G401 (cell line): ENCODE measurements at regions not wholly inside any gene's neighbourhood (a gene's known extent, or its start where the extent isn't known, plus 50 kb on each side); places are given as distances from the start of the nearest gene placed in this dataset.
"Not testable (repeated sequence)": the region's sequence is repeated elsewhere in the genome, so short reads cannot be mapped to it uniquely, and the experiment has no call there.

Experiments
- DNase-seq: peaks from one replicate; pipeline ENCODE4 v3.0.0-alpha.2; 2015; ENCODE audit warnings: low spot score
- in situ Hi-C: cut with HindIII; loops from 2 replicates; pipeline ENCODE4 v1.10.0; 2016; ENCODE audit warnings: low sequenced_read_pairs, mixed read lengths

DNA sequence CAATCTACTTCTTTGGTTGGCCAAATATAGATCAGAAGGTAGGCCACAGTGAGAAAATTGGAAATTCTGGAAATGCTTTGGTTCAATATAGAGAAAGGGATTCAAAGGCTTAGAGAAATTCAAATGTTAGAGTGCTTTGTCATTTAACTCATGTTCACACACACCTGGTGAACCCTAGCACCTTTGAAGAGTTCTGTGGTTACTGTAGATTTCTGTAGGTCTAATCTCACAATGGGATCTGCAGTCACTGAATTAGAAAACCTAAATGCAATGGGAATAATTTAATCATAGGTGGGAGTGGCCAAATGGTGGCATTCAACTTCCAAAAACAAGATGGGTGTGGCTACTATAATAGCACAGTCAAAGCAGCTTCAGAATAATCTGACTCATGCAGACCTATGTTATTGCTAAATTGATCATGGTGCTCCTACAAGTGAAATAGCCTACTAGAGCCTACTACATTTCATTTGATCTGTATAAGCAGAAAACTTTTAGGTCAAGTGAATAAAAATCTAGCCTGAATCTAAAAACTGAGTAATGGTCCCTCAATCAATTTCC is 1152.9 kb downstream of the PCDH9 start:
- no peak for DNase-seq
- in situ Hi-C loops: no loop called here

DNA sequence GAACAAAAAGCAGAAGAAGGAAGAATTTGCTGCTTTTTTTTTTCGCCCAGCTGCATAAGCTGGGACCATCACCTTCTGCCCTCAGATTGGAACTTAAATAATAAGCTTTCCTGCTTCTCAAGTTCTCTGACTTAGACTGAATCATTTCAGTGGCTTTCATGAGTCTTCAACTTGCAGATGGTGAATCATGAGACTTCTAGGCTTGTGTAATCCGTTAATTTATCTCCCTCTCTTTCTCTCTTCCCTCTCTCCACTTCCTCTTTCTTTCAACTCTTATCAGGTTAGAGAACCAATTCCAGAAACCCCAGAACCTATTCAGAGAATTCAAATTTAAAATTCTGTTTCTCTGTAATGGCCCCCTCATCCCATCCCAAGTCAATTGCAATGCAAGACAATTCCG is 1153.7 kb downstream of the PCDH9 start:
- in situ Hi-C loops: no loop called here
- no peak for DNase-seq

- DNase-seq: no peak
- in situ Hi-C loops: no loop called here
Observed at GRCh38 chr13:66074018-66074615, 1156.0 kb downstream of the PCDH9 start.

- DNase-seq, in situ Hi-C loops: not testable (repeated sequence)
Observed at GRCh38 chr13:66072097-66072496, 1158.0 kb downstream of the PCDH9 start.

DNA sequence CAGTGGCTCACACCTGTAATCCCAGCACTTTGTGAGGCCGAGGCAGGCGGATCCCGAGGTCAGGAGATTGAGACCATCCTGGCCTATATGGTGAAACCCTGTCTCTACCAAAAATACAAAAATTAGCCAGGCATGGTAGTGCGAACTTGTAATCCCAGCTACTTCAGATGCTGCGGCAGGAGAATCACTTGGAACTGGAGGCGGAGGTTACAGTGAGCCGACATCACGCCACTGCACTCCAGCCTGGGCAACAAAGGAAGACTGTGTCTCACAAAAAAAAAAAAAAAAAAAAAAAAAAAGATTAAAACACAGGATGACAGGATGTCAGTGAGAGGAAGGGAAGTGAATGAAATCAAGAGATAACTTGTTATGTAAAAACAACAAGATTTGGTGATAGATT is 1158.5 kb downstream of the PCDH9 start:
- in situ Hi-C loops: no loop called here
- DNase-seq: no peak

DNA sequence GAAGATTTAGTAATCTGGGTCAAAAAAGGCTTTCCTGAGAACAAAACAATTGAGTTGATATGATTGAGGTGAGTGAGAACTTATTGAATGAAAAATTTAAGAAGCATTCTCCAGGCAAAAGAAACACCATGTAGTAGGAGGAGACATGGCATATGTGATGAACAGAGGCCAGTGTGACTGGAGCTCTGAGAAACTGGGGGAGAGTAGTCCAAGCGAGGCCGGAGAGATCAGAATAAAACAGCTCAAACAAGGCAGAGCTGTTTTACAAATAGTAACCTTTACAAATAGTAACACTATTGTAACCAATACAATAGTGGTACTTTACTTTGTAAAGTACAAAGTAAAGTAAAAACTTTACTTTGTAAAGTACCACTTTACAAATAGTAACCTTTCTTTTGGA is 1159.1 kb downstream of the PCDH9 start:
- no peak for DNase-seq

GRCh38 chr13:66069570-66069969 is 1160.6 kb downstream of the PCDH9 start:
- in situ Hi-C loops: no loop called here
- no peak for DNase-seq

More for the DNA sequence above, 1159.1 kb downstream of the PCDH9 start:
- in situ Hi-C loops: no loop called here

- in situ Hi-C loops: no loop called here
- DNase-seq: no peak
Observed at GRCh38 chr13:66068683-66069082, 1161.5 kb downstream of the PCDH9 start.

- in situ Hi-C loops: no loop called here
- DNase-seq: no peak
Observed at GRCh38 chr13:66048888-66049287, 1181.2 kb downstream of the PCDH9 start.

DNA sequence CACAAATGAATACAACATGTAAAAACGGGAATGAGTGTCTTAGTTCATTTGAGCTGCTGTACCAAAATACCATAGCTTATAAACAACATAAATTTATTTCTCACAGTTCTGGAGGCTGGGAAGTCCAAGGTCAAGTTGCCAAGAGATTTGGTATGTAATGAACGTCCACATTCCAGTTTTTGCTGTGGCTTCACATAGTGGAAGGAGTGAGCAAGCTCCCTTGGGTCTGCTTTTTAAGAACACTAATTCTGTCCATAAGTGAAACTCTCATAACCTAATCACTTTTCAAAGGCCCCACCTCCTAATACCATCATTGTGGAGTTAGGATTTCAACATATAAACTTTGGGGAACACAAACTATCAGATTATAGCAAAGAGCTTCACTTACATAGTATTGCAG is 1189.6 kb downstream of the PCDH9 start:
- in situ Hi-C loops: no loop called here
- no peak for DNase-seq

DNA sequence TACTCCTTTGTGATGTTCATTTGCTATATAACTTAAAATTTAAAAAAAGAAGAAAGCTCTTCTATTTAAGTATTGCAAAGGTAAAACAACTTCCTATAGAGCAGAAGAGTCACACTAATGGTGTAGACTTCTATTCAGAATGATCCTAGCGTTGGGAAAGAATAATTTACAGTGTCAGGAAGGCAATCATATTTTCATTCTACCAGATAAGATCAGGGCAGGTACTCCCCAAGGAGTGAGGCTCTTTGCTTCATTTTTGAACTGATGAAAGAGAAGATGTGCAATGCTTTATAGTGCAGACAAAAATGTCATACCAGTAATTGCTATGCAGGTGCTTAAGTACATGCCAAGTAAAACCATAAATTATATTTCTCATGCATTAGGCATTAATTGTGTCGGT is 1193.0 kb downstream of the PCDH9 start:
- in situ Hi-C loops: no loop called here
- DNase-seq: no peak

DNA sequence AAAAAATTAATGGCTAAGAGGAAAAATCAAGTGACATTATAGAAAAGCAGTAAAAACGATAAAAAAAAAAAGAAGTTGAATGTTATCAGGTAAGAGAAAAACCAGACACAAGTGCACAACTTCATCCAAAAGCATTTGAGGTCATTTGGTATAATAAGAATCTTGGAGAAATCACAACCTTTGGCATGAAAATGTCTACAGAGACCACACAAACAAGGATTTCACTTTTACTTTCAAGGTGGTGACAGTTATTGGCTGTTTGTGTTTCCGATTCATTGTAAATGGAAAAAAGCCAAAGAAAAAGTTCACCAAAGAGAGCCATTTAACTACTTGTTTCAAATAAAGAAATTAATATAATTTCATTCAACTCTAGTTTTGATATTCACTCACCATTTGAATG is 1193.5 kb downstream of the PCDH9 start:
- in situ Hi-C loops: no loop called here
- no peak for DNase-seq

DNA sequence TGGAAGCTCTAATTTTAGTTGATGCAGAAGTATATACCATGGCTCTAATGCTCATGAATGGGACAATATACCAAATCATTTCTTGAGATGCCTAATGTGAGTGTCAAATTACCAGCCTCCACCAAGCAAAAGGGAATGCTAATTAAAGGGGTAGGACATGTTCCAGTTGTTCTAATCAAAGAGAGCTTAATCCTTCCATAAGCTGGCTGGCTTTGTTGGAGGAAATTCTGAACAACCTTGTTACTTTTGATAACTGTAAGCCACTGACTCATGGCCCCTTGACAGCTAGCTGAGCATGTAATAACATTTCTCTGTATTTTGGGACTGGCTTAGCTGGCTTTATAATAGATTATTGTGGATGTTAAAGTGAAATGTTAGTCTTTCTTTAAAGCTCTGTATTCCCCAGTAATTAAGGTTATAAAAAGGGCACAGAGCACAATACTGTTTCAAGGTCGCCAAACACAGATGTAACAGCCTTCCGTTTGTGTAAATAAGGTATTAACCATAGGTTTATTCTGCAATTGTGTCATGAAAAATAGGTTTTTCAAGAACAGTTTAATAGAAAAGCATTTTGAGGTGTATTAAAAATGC is 1194.0 kb downstream of the PCDH9 start:
- in situ Hi-C loops: no loop called here
- no peak for DNase-seq

DNA sequence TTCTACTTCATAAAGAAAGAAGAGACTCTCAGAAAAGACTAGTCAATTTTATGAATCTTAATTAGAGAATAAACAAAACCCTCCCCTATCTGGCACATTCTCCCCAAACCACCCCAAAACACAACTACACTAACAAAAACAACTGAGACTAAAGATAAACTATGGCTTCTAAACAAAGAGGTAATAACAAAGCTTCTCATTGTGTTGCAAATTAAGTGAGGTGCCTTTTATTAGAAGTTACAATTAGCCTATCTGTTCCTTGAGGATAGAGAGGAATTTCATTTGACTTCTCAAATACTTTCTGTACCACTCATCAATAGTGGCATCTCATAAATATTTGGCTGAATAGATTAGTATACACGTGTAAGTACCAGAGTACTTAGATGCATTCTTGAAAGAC is 1196.2 kb downstream of the PCDH9 start:
- in situ Hi-C loops: no loop called here
- DNase-seq: no peak

DNA sequence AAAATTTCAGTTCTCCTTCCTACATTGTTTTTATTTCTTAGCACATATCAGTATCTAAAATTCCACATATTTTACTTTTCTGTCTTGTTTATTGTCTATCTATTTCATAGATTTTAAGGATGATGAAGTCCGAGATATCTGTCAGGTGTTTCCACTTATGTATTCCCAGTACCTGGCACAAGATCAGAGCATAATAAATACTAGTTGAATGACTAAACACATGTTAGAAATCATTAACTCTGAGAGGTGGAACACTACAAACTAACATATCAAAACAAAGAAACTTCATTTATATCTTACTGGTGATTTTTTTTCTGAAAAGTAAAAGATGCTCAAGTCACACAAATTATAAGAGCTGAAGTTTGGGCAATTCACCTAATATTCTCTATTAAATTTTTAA is 1208.3 kb downstream of the PCDH9 start:
- in situ Hi-C loops: no loop called here

DNA sequence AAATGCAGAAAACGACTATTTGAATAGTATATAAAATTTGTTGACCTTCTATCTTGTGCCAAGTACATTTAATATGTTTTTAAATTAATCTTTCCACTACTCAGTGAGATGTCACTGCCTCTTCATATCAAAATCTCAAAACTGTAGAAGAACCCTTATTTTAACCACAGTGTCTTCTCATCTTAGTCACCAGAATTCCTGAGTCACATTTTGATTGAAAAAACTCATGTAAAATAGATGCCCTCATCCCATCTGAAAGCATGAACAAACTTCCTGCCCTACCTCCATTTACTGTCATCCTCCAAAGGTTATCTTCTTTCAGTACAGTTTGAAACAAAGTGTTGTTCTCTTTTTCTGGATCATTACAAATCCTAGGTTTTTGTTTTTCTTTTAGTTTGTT is 1215.4 kb downstream of the PCDH9 start:
- no peak for DNase-seq

More for the DNA sequence above, 1208.3 kb downstream of the PCDH9 start:
- no peak for DNase-seq

DNA sequence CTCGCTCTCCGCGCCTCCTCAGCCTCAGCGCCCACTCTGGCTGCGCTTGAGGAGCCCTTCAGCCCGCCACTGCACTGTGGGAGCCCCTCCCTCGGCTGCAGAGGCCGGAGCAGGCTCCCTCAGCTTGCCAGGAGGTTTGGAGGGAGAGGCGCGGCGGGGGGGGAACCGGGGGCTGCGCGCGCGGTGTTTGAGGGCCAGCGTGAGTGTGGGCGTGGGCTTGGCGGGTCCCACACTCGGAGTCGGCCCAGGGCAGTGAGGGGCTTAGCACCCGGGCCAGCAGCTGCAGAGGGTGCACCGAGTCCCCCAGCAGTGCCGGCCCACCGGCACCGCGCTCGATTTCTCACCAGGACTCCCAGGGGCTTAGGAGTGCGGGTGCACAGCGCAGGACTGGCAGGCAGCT is 1220.9 kb downstream of the PCDH9 start:
- in situ Hi-C loops: no loop called here

More for the DNA sequence above, 1215.4 kb downstream of the PCDH9 start:
- in situ Hi-C loops: no loop called here

DNA sequence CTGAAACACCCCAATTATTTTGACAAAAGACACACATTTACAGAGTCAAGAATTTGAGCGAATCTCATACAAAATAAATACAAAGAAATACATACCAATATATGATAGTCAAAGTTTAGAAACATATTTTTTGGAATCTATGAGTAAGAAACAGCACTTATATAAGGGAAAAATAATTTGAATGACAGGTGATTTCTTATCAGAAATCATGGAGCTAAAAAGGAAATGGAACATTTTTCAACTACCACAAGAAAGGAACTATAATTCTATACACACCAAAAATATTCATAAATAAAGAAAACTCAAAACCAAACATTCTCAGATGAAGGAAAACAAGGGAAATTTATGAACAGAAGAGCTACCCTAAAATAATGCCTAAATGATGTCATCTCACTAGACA is 1226.6 kb downstream of the PCDH9 start:
- in situ Hi-C loops: no loop called here
- DNase-seq: no peak

More for the DNA sequence above, 1220.9 kb downstream of the PCDH9 start:
- DNase-seq: no peak

- in situ Hi-C loops: no loop called here
- no peak for DNase-seq
Observed at GRCh38 chr13:66001140-66001539, 1229.0 kb downstream of the PCDH9 start.

DNA sequence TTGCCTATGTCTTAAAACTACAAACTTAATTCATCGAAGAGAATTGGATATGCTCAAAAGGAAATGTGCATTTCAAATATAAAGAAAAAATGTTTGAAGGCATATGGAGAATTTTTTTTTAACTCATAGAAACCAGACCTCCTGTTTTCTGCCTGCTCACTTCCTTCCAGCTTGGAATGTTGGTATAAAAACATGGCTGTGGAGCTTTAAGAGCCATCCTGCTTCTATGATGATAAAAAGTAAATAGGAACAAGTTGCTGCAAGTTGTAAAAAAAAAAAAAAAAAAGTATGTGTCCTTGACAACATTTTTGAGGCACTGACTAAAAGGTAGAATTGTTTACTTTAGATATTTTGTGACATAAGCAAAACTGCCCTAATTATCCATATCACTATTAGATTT is 1230.7 kb downstream of the PCDH9 start:
- in situ Hi-C loops: no loop called here
- DNase-seq: no peak

- no peak for DNase-seq
- in situ Hi-C loops: no loop called here
Observed at GRCh38 chr13:65990684-65991083, 1239.5 kb downstream of the PCDH9 start.
